ENCODE measurements at regions not wholly inside any gene's neighbourhood (a gene's known extent, or its start where the extent isn't known, plus 50 kb on each side); places are given as distances from the start of the nearest gene placed in this dataset.

DNA sequence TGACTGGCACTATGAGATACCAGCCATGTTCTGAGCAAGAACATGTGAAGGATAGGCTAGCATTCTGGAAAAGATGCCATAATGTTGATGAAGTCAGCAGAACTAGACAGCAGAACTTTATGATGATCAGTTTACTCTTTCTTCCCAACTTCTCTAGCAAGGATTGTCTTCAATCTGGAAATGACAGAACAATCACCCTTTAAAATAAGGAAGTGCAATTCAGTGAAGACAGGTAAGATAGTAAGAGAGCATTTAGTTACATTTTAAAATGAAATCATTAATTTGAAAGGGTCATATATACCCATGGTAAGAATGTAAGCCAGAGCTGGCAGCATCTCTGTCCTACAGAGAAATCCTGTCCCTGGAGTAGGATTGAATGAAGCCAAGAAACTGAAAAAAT is 66.0 kb upstream of the C12orf71 start:
- Mint-ChIP-seq H3K4me3 (ENCODE audit: low read depth) (no peak overlapping the region), H3K9me3 (ENCODE audit: low read depth) (no peaks in the 10 kb centered on the region), H3K27ac (no peak overlapping the region), H3K36me3 (ENCODE audit: insufficient read depth) (no peaks in the 10 kb centered on the region), H3K27me3 (no peaks in the 10 kb centered on the region), H3K4me1 (ENCODE audit: low read depth) (no peaks in the 10 kb centered on the region)
- TF ChIP-seq, protein P1, sequence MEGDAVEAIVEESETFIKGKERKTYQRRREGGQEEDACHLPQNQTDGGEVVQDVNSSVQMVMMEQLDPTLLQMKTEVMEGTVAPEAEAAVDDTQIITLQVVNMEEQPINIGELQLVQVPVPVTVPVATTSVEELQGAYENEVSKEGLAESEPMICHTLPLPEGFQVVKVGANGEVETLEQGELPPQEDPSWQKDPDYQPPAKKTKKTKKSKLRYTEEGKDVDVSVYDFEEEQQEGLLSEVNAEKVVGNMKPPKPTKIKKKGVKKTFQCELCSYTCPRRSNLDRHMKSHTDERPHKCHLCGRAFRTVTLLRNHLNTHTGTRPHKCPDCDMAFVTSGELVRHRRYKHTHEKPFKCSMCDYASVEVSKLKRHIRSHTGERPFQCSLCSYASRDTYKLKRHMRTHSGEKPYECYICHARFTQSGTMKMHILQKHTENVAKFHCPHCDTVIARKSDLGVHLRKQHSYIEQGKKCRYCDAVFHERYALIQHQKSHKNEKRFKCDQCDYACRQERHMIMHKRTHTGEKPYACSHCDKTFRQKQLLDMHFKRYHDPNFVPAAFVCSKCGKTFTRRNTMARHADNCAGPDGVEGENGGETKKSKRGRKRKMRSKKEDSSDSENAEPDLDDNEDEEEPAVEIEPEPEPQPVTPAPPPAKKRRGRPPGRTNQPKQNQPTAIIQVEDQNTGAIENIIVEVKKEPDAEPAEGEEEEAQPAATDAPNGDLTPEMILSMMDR (IDR thresholded peaks at IDR 0.05; ENCODE audit: unreplicated experiment) = no peak
- no peak for DNase-seq (ENCODE audit: low spot score, unreplicated experiment)

DNA sequence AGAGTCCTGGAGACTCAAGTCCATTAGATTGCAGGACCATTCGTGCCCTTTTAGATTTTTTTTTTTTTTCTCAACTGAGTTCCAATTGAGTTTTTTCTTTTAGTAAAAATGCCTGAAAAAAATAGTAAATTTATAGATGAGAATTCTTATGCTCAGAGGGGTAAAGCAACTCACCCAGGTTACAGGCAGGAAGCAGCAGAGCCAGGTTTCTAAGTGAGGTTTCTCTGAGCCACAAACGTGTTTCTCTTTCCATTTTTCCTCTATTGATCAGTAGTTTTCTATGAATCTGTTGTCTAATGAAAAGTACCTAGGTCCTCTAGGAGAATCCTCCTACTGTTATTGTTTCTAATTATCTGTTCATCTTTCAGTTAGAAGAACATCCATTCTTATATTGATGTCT is 66.4 kb upstream of the C12orf71 start:
- no peak for DNase-seq (ENCODE audit: low spot score, unreplicated experiment)
- Mint-ChIP-seq H3K4me1 (ENCODE audit: low read depth) (no peaks in the 10 kb centered on the region), H3K4me3 (ENCODE audit: low read depth) (no peak overlapping the region), H3K27ac (no peak overlapping the region), H3K9me3 (ENCODE audit: low read depth) (no peaks in the 10 kb centered on the region), H3K27me3 (no peaks in the 10 kb centered on the region), H3K36me3 (ENCODE audit: insufficient read depth) (no peaks in the 10 kb centered on the region)
- TF ChIP-seq, protein P1 (IDR thresholded peaks at IDR 0.05; ENCODE audit: unreplicated experiment) = no peak

DNA sequence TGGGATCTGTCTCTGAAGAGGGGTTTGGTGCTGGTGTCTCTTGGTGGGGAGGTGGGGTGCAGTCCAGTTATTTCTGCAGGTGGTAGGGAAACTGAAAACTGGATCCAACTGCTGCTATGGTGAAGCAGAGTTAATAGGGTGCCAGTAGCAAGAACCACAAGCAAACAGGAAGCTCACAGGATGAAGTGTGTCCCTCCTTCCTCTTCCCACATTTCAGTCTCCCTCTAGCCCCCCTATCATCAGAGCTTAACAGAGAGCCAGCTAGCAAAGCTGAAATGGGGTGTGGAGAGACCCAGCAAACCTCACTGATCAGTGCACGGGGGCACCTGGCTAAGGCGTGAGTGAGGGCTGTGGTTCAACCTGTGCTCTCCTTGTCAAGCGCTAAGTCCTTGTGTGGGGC is 69.1 kb upstream of the C12orf71 start:
- Mint-ChIP-seq H3K27me3 (no peaks in the 10 kb centered on the region), H3K4me3 (ENCODE audit: low read depth) (no peak overlapping the region), H3K4me1 (ENCODE audit: low read depth) (no peaks in the 10 kb centered on the region), H3K9me3 (ENCODE audit: low read depth) (no peaks in the 10 kb centered on the region), H3K27ac (no peak overlapping the region), H3K36me3 (ENCODE audit: insufficient read depth) (no peaks in the 10 kb centered on the region)
- no peak for DNase-seq (ENCODE audit: low spot score, unreplicated experiment)
- TF ChIP-seq, protein P1 (IDR thresholded peaks at IDR 0.05; ENCODE audit: unreplicated experiment) = no peak

DNA sequence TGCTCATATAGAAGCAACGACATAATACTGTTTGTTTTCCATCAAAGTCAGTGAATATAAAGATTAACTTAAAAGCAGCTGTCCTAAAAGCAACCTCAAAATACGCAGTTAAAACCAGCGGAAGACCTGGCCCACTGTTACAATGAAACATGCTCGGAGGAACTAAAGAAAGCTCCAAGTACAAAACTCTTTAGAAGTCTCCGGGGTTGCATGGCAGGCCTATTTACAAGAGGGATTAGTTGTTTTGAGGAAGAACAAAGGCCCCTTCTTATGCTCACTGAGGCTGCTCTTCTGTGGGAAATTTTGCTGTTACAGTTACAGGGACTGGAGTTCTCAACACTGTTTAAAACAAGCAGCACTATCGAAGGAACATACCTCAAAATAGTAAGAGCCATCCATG is 75.9 kb upstream of the C12orf71 start:
- Mint-ChIP-seq H3K9me3 (ENCODE audit: low read depth) (peaks cover 8% of the 10 kb centered on the region), H3K27ac (no peak overlapping the region), H3K36me3 (ENCODE audit: insufficient read depth) (no peaks in the 10 kb centered on the region)

DNA sequence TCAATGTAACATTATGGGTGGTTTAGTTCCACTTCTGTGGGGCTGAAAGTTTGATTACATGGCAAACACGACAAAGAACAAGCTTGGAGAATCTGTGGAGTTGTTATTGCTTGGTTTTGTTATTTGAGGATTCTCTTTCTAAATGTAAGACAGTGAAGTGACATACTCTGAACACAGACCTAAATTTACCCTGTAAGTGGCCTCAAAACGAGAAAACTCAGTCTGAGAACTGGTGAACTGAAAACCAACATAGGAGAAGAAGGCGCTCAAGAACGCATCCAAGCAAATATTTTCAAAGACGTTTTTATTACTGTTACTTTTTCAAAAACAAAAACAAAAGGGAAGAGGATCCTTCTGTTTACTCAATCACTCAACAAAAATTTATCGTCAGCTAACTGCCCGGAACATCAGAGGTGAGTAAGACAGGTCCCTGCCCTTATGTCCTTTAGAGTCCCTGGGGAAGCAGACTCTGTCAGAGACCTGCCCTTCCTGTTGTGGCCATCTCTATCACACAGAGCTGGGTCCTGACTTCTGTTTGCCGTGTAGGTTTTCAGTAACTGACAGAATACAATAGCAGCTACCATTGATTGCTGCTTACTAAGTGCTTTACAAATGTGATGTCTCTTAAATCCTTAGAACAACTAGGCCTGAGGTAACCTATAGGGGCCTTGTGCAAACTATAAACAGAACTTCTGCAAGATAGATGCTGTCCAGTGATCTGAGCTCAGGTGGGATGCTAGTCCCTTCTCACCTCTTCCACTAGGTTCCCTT is 79.3 kb upstream of the C12orf71 start:
- peaks cover 12% of the 10 kb centered on the region for H3K9me3 Mint-ChIP-seq (ENCODE audit: low read depth)
- TF ChIP-seq, protein P1 (IDR thresholded peaks at IDR 0.05; ENCODE audit: unreplicated experiment) = no peak
- DNase-seq (ENCODE audit: low spot score, unreplicated experiment) = no peak
- no peaks in the 10 kb centered on the region for H3K36me3 Mint-ChIP-seq (ENCODE audit: insufficient read depth)
- no peak overlapping the region for H3K27ac Mint-ChIP-seq
- no peak overlapping the region for H3K4me3 Mint-ChIP-seq (ENCODE audit: low read depth)
- no peaks in the 10 kb centered on the region for H3K27me3 Mint-ChIP-seq
- no peaks in the 10 kb centered on the region for H3K4me1 Mint-ChIP-seq (ENCODE audit: low read depth)

More for the DNA sequence above, 75.9 kb upstream of the C12orf71 start:
- TF ChIP-seq, protein P1 (IDR thresholded peaks at IDR 0.05; ENCODE audit: unreplicated experiment) = no peak
- Mint-ChIP-seq H3K27me3 (no peaks in the 10 kb centered on the region), H3K4me1 (ENCODE audit: low read depth) (no peaks in the 10 kb centered on the region), H3K4me3 (ENCODE audit: low read depth) (no peak overlapping the region)
- no peak for DNase-seq (ENCODE audit: low spot score, unreplicated experiment)
